RWPE2 (cell line): ENCODE measurements at regions not wholly inside any gene's neighbourhood (a gene's known extent, or its start where the extent isn't known, plus 50 kb on each side); places are given as distances from the start of the nearest gene placed in this dataset.

Source experiments
- ATAC-seq: fragments of 200-7000 bp; cut with Tn5 transposase; 3 replicates; pipeline ENCODE4 v1.9.1; 2021; ENCODE audit warnings: low read depth
- DNase-seq: peaks from one replicate; pipeline ENCODE4 v3.0.0-alpha.2; 2020; ENCODE audit warnings: low spot score
- H3K27ac ChIP-seq: fragments of 450-650 bp; 2 replicates; pipeline ENCODE4 v1.5.1; 2017; ENCODE audit warnings: mild to moderate bottlenecking; ENCODE audit not compliant: poor library complexity, severe bottlenecking
- H3K27me3 ChIP-seq: fragments of 250-450 bp; sonication (Bioruptor Pico); 2 replicates; pipeline ENCODE4 v1.5.1; 2021; ENCODE audit warnings: mild to moderate bottlenecking, moderate library complexity; ENCODE audit not compliant: insufficient read depth, poor library complexity, severe bottlenecking
- H3K36me3 ChIP-seq: fragments of 250-450 bp; sonication (Bioruptor Pico); 2 replicates; pipeline ENCODE4 v1.5.1; 2020; ENCODE audit warnings: low read depth, mild to moderate bottlenecking, moderate library complexity
- H3K4me1 ChIP-seq: fragments of 250-450 bp; sonication (Bioruptor Pico); 2 replicates; pipeline ENCODE4 v1.5.1; 2021; ENCODE audit warnings: mild to moderate bottlenecking, moderate library complexity; ENCODE audit not compliant: insufficient read depth, poor library complexity, severe bottlenecking
- H3K4me3 ChIP-seq: fragments of 250-450 bp; sonication (Bioruptor Pico); 2 replicates; pipeline ENCODE4 v1.5.1; 2021; ENCODE audit warnings: mild to moderate bottlenecking, moderate library complexity; ENCODE audit not compliant: severe bottlenecking
- H3K9me3 ChIP-seq: fragments of 250-450 bp; sonication (Bioruptor Pico); 2 replicates; pipeline ENCODE4 v1.5.1; 2021; ENCODE audit warnings: mild to moderate bottlenecking, moderate library complexity; ENCODE audit not compliant: severe bottlenecking
- TF ChIP-seq, protein P1 (sequence below): fragments of 450-650 bp; IDR thresholded peaks from one replicate; pipeline ENCODE4 v1.5.1; 2017; ENCODE audit warnings: mild to moderate bottlenecking, moderate library complexity; ENCODE audit not compliant: poor library complexity, severe bottlenecking

GRCh38 chr1:219812491-219813203 lies 115.7 kb downstream of the SLC30A10 start:
- ATAC-seq (peak; percentile 75), DNase-seq (no peak)
- no peaks in the 10 kb centered on the region for H3K9me3 ChIP-seq
- no peak overlapping the region for H3K27ac ChIP-seq
- no peaks in the 10 kb centered on the region for H3K36me3 ChIP-seq
- TF ChIP-seq, protein P1, sequence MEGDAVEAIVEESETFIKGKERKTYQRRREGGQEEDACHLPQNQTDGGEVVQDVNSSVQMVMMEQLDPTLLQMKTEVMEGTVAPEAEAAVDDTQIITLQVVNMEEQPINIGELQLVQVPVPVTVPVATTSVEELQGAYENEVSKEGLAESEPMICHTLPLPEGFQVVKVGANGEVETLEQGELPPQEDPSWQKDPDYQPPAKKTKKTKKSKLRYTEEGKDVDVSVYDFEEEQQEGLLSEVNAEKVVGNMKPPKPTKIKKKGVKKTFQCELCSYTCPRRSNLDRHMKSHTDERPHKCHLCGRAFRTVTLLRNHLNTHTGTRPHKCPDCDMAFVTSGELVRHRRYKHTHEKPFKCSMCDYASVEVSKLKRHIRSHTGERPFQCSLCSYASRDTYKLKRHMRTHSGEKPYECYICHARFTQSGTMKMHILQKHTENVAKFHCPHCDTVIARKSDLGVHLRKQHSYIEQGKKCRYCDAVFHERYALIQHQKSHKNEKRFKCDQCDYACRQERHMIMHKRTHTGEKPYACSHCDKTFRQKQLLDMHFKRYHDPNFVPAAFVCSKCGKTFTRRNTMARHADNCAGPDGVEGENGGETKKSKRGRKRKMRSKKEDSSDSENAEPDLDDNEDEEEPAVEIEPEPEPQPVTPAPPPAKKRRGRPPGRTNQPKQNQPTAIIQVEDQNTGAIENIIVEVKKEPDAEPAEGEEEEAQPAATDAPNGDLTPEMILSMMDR = peak; percentile 64
- H3K4me3 ChIP-seq = no peak overlapping the region
- no peaks in the 10 kb centered on the region for H3K4me1 ChIP-seq
- no peaks in the 10 kb centered on the region for H3K27me3 ChIP-seq

- DNase-seq = no peak
- Histone ChIP-seq H3K36me3 (no peaks in the 10 kb centered on the region), H3K9me3 (no peaks in the 10 kb centered on the region), H3K4me1 (no peaks in the 10 kb centered on the region), H3K27me3 (no peaks in the 10 kb centered on the region), H3K27ac (no peak overlapping the region), H3K4me3 (no peak overlapping the region)
- no peak for ATAC-seq
- TF ChIP-seq, protein P1 = no peak
These were observed 116.3 kb downstream of the SLC30A10 start for GRCh38 chr1:219812086-219812485.

GRCh38 chr1:219810451-219810850 lies 117.9 kb downstream of the SLC30A10 start:
- H3K9me3 ChIP-seq = no peaks in the 10 kb centered on the region
- TF ChIP-seq, protein P1 = no peak
- no peak overlapping the region for H3K4me3 ChIP-seq
- ATAC-seq (no peak), DNase-seq (no peak)
- no peaks in the 10 kb centered on the region for H3K36me3 ChIP-seq
- no peaks in the 10 kb centered on the region for H3K4me1 ChIP-seq
- H3K27ac ChIP-seq = no peak overlapping the region
- no peaks in the 10 kb centered on the region for H3K27me3 ChIP-seq

DNA sequence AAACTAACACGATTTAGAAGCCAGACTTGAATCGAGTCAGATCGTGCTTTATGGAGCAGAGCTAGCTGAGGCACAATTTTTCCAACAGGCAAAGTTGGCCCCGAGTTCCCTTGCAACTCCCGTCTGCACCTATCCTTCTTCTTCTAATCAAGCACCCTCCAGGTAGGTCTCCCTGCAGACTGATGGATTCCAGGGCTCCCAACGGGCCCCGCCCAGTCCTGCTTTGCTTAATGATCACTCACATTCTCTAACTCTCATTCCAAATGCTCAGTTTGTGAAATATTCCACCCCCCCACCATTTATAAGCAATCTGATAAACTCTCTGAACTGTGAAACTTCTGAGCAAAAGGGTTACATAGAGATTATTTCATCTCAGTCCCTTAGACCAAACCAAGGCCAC lies 119.6 kb downstream of the SLC30A10 start:
- Histone ChIP-seq H3K4me3 (no peak overlapping the region), H3K27ac (no peak overlapping the region), H3K36me3 (no peaks in the 10 kb centered on the region), H3K9me3 (no peaks in the 10 kb centered on the region), H3K4me1 (no peaks in the 10 kb centered on the region), H3K27me3 (no peaks in the 10 kb centered on the region)
- TF ChIP-seq, protein P1 = no peak
- ATAC-seq (no peak), DNase-seq (no peak)

- no peaks in the 10 kb centered on the region for H3K4me1 ChIP-seq
- ATAC-seq (no peak), DNase-seq (no peak)
- no peaks in the 10 kb centered on the region for H3K9me3 ChIP-seq
- no peak overlapping the region for H3K4me3 ChIP-seq
- TF ChIP-seq, protein P1 = no peak
- H3K27me3 ChIP-seq = no peaks in the 10 kb centered on the region
- no peaks in the 10 kb centered on the region for H3K36me3 ChIP-seq
- H3K27ac ChIP-seq = no peak overlapping the region
These were observed 121.7 kb downstream of the SLC30A10 start for GRCh38 chr1:219806642-219807041.
